Common myeloid progenitor, CD34-positive (primary cell): ENCODE measurements at regions not wholly inside any gene's neighbourhood (a gene's known extent, or its start where the extent isn't known, plus 50 kb on each side); places are given as distances from the start of the nearest gene placed in this dataset.
"Not testable (repeated sequence)": the region's sequence is repeated elsewhere in the genome, so short reads cannot be mapped to it uniquely, and the experiment has no call there.

ENCODE experiments used
- CTCF ChIA-PET: fragments of 350-600 bp; sonication (Branson Sonifier 250); formaldehyde crosslinking; loops from one replicate; lab custom pipeline; 2021; ENCODE audit warnings: antibody characterized with exemption; lab: Charles Lee
- POLR2A ChIA-PET: fragments of 350-600 bp; sonication (Branson Sonifier 250); formaldehyde crosslinking; loops from one replicate; lab custom pipeline; 2021; ENCODE audit warnings: antibody characterized with exemption; lab: Charles Lee
- DNase-seq, 3 donors: peaks; one replicate each; pipeline versions ENCODE4 v3.0.0 to v3.0.0-alpha.2; 2013
- H3K27ac ChIP-seq, 2 experiments: 1 replicate in 1 of 2; 2 replicates in 1 of 2; pipeline ENCODE4 v1.7.0; 2013; ENCODE audit warnings: inconsistent platforms in 2 of 2, low read length in 2 of 2, mild to moderate bottlenecking in 2 of 2, low read depth in 1 of 2, moderate library complexity in 1 of 2; ENCODE audit not compliant: severe bottlenecking in 2 of 2, insufficient read depth in 1 of 2, poor library complexity in 1 of 2
- H3K27me3 ChIP-seq, 5 experiments: replicated peaks in 2 of 5; 1 replicate in 3 of 5; 2 replicates in 2 of 5; pipeline versions ENCODE4 v1.6.1 to v1.7.0; 2013; ENCODE audit warnings: low read length in 4 of 5, mild to moderate bottlenecking in 2 of 5, moderate library complexity in 2 of 5, inconsistent platforms in 1 of 5; ENCODE audit not compliant: insufficient read depth in 5 of 5, control insufficient read depth in 4 of 5
- H3K36me3 ChIP-seq, 4 experiments: 1 replicate in 2 of 4; 2 replicates in 2 of 4; pipeline versions ENCODE4 v1.6.1 to v1.7.0; 2013; ENCODE audit warnings: low read length in 3 of 4, control low read depth in 1 of 4, mild to moderate bottlenecking in 1 of 4; ENCODE audit not compliant: control insufficient read depth in 4 of 4, insufficient read depth in 4 of 4
- H3K4me1 ChIP-seq, 4 experiments: 1 replicate in 3 of 4; 2 replicates in 1 of 4; pipeline versions ENCODE4 v1.6.1 to v1.7.1; 2013; ENCODE audit warnings: low read length in 3 of 4, mild to moderate bottlenecking in 3 of 4, control low read depth in 1 of 4, inconsistent platforms in 1 of 4, moderate library complexity in 1 of 4; ENCODE audit not compliant: control insufficient read depth in 4 of 4, insufficient read depth in 4 of 4; ENCODE audit errors: control extremely low read depth in 1 of 4
- H3K4me3 ChIP-seq, 7 experiments: 1 replicate in 4 of 7; 2 replicates in 3 of 7; pipeline versions ENCODE4 v1.5.1 to v1.7.0; 2013; ENCODE audit warnings: mild to moderate bottlenecking in 7 of 7, low read length in 6 of 7, moderate library complexity in 6 of 7, inconsistent platforms in 2 of 7, low read depth in 2 of 7, control low read depth in 1 of 7; ENCODE audit not compliant: insufficient read depth in 4 of 7, control insufficient read depth in 1 of 7; ENCODE audit errors: extremely low read depth in 1 of 7
- H3K9me3 ChIP-seq, 5 experiments: 1 replicate in 4 of 5; 2 replicates in 1 of 5; pipeline versions ENCODE4 v1.6.1 to v1.7.1; 2013; ENCODE audit warnings: low read length in 4 of 5, mild to moderate bottlenecking in 2 of 5, inconsistent platforms in 1 of 5, low read depth in 1 of 5, moderate library complexity in 1 of 5; ENCODE audit not compliant: control insufficient read depth in 4 of 5, insufficient read depth in 2 of 5; ENCODE audit errors: control extremely low read depth in 1 of 5
- WGBS: methylation state at CpG from one replicate; pipeline ENCODE4 v1.1.5; 2013; ENCODE audit not compliant: insufficient coverage; 5-methylcytosine and 5-hydroxymethylcytosine counted together

- Histone ChIP-seq H3K4me1 (no peaks in the 10 kb centered on the region), H3K27me3 (no peaks in the 10 kb centered on the region), H3K9me3 (no peaks in the 10 kb centered on the region), H3K27ac (no peak overlapping the region), H3K36me3 (no peaks in the 10 kb centered on the region), H3K4me3 (no peak overlapping the region)
- ChIA-PET CTCF (no interaction called here), POLR2A (no interaction called here)
- no peak for DNase-seq
- WGBS = 0% methylated on average over 2 of the region's 2 CpGs
These were observed 427.8 kb upstream of the ISX start for GRCh38 chr22:34638128-34638527.

DNA sequence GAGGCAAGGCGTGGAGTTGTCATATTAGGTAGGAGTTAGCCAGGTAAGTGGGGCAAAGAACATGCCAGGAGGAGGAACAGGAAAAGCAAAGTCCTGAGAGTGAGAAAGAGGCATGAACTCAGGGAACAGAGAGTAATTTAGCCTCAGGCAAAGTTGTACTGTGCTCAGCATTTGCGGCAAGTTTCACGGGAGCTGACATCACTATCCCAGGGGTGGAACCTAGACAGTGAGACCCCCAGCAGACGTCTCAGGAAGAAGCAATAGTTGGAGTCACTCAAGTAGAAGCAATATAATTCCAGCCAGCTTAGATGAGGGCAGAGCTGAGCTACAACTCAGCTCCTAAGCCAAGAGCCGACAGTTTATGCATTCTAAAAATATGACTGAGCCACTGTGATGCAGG, 426.0 kb upstream of the ISX start:
- H3K4me1 ChIP-seq = no peaks in the 10 kb centered on the region
- ChIA-PET POLR2A (no interaction called here), CTCF (no interaction called here)
- 97% methylated on average over 5 of the region's 5 CpGs for WGBS
- no peak for DNase-seq
- H3K27ac ChIP-seq = no peak overlapping the region
- no peaks in the 10 kb centered on the region for H3K9me3 ChIP-seq
- H3K27me3 ChIP-seq = no peaks in the 10 kb centered on the region
- H3K36me3 ChIP-seq = no peaks in the 10 kb centered on the region
- H3K4me3 ChIP-seq = no peak overlapping the region

- no peak overlapping the region for H3K27ac ChIP-seq
- ChIA-PET CTCF (no interaction called here), POLR2A (no interaction called here)
- no peaks in the 10 kb centered on the region for H3K36me3 ChIP-seq
- no peaks in the 10 kb centered on the region for H3K27me3 ChIP-seq
- H3K9me3 ChIP-seq = no peaks in the 10 kb centered on the region
- H3K4me1 ChIP-seq = no peaks in the 10 kb centered on the region
- WGBS = 77% methylated on average over 6 of the region's 6 CpGs
- no peak for DNase-seq
- H3K4me3 ChIP-seq = no peak overlapping the region
These were observed 420.6 kb upstream of the ISX start for GRCh38 chr22:34645375-34645774.

GRCh38 chr22:34669001-34669400, 397.0 kb upstream of the ISX start:
- ChIA-PET CTCF (no interaction called here), POLR2A (no interaction called here)
- WGBS = 100% methylated on average over 1 of the region's 1 CpG
- H3K27ac ChIP-seq = no peak overlapping the region
- no peaks in the 10 kb centered on the region for H3K4me1 ChIP-seq
- no peaks in the 10 kb centered on the region for H3K36me3 ChIP-seq
- H3K27me3 ChIP-seq = no peaks in the 10 kb centered on the region
- no peak for DNase-seq
- H3K9me3 ChIP-seq = no peaks in the 10 kb centered on the region
- no peak overlapping the region for H3K4me3 ChIP-seq

GRCh38 chr22:34683031-34683430, 382.9 kb upstream of the ISX start:
- H3K4me1 ChIP-seq, DNase-seq, H3K27ac ChIP-seq, CTCF ChIA-PET, H3K9me3 ChIP-seq, H3K36me3 ChIP-seq, POLR2A ChIA-PET, H3K27me3 ChIP-seq, H3K4me3 ChIP-seq: not testable (repeated sequence)
- 86% methylated on average over 4 of the region's 17 CpGs for WGBS

DNA sequence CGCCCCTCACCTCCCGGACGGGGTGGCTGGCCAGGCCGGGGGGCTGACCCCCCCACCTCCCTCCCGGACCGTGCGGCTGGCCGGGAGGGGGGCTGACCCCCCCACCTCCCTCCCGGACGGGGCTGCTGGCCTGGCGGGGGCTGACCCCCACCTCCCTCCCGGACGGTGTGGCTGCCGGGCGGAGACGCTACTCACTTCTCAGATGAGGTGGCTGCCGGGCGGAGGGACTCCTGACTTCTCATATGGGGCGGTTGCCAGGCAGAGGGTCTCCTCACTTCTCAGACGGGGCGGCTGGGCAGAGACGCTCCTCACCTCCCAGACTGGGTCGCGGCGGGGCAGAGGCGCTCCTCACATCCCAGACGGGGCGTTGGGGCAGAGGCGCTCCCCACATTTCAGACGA, 381.7 kb upstream of the ISX start:
- POLR2A ChIA-PET, H3K27ac ChIP-seq, H3K4me3 ChIP-seq, CTCF ChIA-PET, H3K4me1 ChIP-seq, H3K27me3 ChIP-seq, H3K9me3 ChIP-seq, H3K36me3 ChIP-seq, DNase-seq: not testable (repeated sequence)
- 98% methylated on average over 8 of the region's 30 CpGs for WGBS

DNA sequence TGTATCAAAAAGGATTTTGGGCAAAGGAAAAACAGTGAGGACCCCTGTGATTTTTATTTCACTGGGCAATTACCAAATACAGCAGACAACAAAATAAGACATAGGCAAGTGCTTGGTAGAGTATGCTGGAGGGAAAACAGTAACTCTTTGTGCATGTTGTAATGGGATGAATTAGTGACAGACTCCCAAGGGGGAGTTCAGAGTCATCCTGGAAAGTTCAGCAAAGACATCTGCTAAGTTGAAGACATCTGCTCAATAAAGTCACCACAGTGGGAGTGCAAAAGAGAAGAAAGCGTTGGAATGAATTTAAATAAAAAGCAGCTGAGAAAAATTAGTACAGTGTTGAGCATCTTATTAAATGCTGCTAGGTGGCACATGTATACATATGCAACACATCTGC, 378.8 kb upstream of the ISX start:
- CTCF ChIA-PET = no interaction called here
- H3K9me3 ChIP-seq = no peaks in the 10 kb centered on the region
- no peak for DNase-seq
- POLR2A ChIA-PET = no interaction called here
- H3K4me1 ChIP-seq = no peaks in the 10 kb centered on the region
- H3K4me3 ChIP-seq = no peak overlapping the region
- no peaks in the 10 kb centered on the region for H3K36me3 ChIP-seq
- WGBS = no CpG with 5 or more reads among the region's 1 CpG
- no peaks in the 10 kb centered on the region for H3K27me3 ChIP-seq
- H3K27ac ChIP-seq = no peak overlapping the region
